ENCODE measurements at regions not wholly inside any gene's neighbourhood (a gene's known extent, or its start where the extent isn't known, plus 50 kb on each side); places are given as distances from the start of the nearest gene placed in this dataset.
A peak's percentile ranks its signal among the peaks of the same experiment; 100 is the strongest.
"Not testable (repeated sequence)": the region's sequence is repeated elsewhere in the genome, so short reads cannot be mapped to it uniquely, and the experiment has no call there.

- DNase-seq (ENCODE audit: low read depth in 2 of 2) = no peak
Measured at GRCh38 chr2:105691947-105692390, 52.7 kb upstream of the NCK2 start.

GRCh38 chr2:105690566-105690965, 54.1 kb upstream of the NCK2 start:
- DNase-seq (ENCODE audit: low read depth in 2 of 2) = no peak

- DNase-seq (ENCODE audit: low read depth in 2 of 2) = no peak
Measured at GRCh38 chr2:105689484-105689883, 55.2 kb upstream of the NCK2 start.

GRCh38 chr2:105688946-105689345, 55.8 kb upstream of the NCK2 start:
- no peak for DNase-seq (ENCODE audit: low read depth in 2 of 2)

DNA sequence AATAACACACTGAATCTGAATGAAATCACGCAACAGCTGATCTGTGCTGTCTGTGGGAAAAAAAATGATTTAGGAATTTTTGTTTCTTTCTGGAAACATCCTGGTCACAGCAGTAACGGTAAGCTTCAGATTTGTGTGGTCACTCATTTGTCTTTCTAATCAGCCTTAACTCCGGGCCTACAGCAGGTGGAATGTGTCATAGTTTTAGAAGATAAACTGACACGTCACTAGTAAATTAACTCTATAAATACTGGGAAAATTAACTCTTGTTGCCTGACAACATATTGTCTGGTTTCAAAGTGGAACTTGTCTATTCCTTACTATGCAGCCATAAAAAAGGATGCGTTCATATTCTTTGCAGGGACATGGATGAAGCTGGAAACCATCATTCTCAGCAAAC, 58.1 kb upstream of the NCK2 start:
- no peak for DNase-seq (ENCODE audit: low read depth in 2 of 2)

DNA sequence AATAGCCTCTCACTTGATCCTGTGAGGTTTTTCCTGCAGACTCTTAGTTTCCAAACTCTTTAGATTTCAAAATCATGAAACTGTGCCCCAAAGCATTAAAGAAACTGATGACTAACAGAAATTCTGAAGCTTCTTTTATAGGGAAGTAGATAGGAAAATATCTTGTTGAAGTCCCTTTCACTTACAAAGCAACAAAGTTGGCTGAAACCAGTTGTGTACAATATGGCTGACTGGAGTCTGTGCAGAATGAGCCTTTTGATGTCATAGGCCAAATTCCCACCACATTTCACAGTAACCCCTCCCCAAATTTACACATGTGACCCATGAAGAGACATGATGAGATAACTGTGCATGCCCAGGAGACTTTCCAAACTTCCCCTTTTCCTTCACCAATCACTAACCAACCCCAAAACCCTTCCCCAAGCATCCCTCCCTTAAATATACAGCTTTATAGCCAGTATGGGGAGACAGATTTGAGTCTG, 61.7 kb upstream of the NCK2 start:
- no peak for DNase-seq (ENCODE audit: low read depth in 2 of 2)

- no peak for DNase-seq (ENCODE audit: low read depth in 2 of 2)
Measured at GRCh38 chr2:105682401-105682800, 62.3 kb upstream of the NCK2 start.

DNA sequence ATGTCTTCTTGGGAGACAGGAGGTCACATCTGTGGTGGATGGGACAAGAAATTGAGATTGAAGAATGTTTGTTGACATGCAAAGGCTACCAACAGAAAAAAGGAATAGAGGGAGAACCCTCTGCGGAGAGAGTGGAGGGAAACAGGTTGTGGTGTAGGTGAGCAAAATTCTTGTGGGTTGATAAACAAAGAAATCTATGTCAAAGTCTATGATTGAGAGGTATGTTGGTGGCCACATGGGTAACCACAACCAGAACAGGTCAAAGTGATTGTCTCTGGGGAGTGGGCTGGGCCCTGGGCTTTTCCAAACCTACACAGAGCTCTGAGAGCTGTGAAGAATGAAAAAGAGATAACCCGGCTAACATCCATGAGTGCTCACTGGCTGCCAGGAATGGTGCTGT, 62.8 kb upstream of the NCK2 start:
- no peak for DNase-seq (ENCODE audit: low read depth in 2 of 2)

DNA sequence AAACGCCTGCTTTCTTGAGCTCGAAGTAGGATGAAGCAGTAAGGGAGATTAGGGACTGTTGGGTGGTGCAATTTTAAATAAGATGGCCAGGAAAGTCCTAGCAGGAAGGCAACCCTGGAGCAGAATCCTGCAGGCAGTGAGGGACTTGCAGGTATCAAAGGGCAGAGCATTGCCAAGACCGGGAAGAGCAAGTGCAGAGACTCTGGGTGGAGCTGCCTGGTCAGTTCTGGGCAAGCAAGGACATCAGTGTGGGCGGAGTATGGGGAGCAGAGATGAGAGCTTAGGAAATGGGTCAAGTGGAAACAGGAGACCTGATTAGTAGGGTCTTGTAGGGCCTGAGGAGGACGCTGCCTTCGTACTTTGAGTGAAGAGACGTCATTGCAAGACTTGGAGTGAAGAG, 64.4 kb upstream of the NCK2 start:
- DNase-seq (ENCODE audit: low read depth in 2 of 2) = no peak

DNA sequence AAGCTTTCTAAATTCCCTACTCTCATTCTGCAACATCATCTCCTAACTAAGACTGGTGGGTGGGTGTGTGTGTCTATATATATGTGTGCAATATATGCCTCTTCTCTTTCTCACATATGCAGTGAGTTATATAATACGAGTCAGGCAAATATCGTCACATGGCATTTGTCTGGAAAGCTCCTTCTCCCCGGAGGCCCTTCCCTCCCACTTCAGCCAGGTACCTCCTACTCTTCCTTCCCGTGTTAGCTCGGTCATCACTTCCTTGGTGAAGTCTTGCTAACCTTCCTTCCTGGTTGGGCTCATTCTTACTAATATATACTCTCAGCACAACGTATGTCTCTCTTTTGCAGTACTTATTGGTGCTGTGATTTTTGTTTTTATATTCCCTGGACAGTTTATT, 66.4 kb upstream of the NCK2 start:
- no peak for DNase-seq (ENCODE audit: low read depth in 2 of 2)

- DNase-seq (ENCODE audit: low read depth in 2 of 2) = no peak
Measured at GRCh38 chr2:105677901-105678300, 66.8 kb upstream of the NCK2 start.

DNA sequence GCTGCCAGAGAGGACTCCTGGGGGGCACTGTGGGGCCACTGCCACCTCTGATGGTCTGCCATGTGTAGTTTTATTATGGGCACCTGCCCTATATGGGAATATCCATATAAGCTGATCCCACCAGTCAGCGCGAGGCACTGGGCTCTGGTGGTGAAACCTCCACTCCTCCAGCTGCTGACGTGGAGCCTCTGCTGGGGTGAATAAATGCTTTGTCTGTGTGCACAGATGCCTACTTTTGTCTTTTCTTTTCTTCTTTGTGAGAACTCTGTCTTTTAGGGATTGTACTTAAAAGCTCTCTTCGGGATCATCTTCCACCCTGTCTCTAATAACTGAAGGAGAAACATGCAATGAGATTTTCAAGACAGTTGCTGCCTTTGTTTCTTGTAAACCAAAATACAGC, 68.9 kb upstream of the NCK2 start:
- DNase-seq (ENCODE audit: low read depth in 2 of 2) = no peak

DNA sequence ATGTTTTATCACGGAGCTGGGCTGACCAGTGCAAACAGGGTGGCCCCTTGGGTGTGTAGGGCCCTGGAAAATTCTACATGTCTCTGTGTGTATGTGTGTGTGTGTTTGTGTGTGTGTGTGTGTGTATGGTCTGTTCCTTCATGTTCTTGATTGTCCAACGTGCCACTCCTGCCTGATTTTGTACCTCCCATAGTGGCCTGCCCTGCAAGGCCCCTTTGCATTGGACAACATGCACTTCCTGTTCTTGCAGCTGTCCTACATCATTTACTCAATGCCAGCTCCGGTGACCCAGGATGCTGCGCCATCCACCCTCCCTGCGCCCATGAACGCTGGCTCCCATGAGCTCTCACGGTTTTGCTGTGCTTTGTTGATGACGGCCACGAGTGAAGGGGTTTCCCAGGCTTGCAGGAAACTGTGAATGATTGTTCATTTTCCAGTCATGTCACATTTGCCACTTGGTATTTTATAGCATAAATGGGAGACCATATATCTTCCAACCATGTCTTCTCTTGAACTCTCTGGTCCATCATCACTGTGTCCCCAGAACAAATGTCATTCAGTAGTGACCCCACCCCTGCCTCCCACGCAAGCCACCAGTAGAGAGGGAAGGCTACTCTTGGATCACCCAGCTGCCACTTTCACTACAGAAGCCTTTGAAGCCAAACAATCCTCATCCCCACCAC, 69.7 kb upstream of the NCK2 start:
- DNase-seq (ENCODE audit: low read depth in 2 of 2) = peak; percentile 9 to 43

- DNase-seq (ENCODE audit: low read depth in 2 of 2) = no peak
Measured at GRCh38 chr2:105674401-105674800, 70.3 kb upstream of the NCK2 start.

- DNase-seq (ENCODE audit: low read depth in 2 of 2) = no peak
Measured at GRCh38 chr2:105671156-105671555, 73.6 kb upstream of the NCK2 start.

DNA sequence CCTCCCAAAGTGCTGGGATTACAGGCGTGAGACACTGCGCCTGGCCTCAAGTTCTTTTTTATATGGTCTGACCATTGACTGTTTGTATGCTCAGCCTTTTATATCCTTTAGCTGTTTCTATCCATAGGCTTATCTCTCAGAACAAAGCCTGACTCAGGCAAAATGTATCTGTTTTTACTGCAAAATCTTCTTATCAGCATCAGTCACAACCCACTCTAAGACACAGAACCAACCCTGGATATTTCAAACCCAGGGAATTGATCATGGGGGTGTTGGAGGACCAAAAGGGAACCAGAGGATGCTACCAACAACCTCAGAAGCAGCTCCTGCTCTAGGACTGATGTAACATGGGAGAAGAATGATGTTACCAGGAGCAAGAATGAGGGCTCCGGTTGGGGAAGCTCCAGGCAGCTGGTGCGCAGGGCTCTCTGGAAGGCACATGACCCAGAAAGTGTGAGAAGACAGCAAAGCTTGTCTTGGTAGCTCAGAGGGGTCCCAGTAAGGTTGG, 75.3 kb upstream of the NCK2 start:
- no peak for DNase-seq (ENCODE audit: low read depth in 2 of 2)

DNA sequence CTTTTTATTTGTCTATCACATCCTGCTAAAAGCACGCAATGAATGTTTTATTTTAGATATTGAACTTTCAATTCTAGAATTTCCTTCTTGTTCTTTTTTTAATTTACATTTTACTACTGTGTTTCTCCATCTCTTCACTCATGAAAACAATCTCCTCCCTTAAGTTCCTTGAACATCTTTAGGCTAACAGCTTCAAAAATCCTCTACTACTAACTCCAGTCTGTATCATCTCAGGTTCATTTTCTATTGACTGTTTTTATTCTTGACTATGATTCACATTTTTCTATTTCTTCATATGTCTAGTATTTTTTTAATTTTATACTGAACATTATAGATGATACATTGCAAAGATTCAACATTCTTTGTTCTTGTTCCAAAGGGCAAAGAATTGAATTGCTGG, 79.2 kb upstream of the NCK2 start:
- no peak for DNase-seq (ENCODE audit: low read depth in 2 of 2)

GRCh38 chr2:105660489-105660888, 84.2 kb upstream of the NCK2 start:
- DNase-seq (ENCODE audit: low read depth in 2 of 2) = no peak

GRCh38 chr2:105655723-105656606, 88.7 kb upstream of the NCK2 start:
- DNase-seq (ENCODE audit: low read depth in 2 of 2) = not testable (repeated sequence)

DNA sequence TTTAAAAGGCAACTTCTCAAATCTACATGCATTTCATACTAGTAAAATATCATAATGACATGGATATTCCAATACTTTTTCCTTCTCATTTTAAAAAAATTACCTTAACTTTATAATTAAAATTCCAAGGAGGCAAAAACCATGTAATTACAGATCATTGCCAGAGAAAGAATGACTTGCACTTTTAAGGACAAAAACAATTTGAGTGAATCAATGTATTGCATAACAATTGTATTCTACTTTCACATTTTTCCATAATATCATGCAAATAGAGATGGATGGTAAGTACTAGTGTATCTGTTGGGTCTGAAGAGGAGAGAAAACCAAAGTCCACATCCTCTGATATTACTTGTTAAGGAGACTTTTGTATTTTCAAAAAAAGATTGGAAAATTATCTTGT, 89.5 kb upstream of the NCK2 start:
- DNase-seq (ENCODE audit: low read depth in 2 of 2) = no peak

DNA sequence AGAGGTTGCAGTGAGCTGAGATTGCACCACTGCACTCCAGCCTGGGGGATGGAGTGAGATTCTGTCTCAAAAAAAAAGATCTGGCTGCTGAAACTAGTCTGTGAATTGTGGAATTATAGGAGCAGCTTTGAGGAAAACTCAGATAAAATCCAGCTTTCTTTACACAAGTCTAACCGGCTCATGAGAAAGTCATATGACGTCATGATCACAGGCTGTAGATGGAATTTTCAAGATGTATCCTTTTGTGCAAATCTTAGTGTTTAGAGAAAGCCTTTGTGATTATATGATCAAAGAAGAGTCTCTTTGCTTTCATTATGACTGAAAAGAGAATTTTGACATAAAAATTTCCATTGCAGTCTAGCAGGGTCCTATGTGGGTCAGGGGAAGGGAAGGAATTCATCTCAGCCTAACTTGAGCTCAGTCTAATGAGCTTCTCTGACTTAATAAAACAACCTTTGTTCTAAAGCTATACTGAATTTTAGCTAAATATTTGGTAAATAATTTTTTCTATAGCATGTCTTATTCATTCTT, 90.2 kb upstream of the NCK2 start:
- DNase-seq (ENCODE audit: low read depth in 2 of 2) = no peak

DNA sequence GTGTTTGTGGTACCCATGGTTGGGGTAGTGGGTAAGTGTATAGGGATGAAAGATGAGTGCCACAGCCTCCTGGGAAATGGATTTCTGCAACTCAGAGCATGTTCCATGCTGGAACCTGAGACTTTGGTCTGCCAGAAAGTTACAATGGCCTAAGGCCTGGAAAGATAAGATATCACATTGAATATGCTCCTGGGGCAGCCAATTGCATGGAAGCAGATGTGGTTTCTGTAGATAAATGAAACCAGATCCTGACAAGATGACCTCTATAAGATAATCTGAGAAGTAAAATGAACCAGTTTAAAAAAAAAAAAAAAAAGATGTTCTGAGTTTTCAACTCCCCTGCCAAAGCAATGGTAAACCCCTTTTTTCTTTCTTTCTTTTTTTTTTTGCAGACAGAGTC, 91.4 kb upstream of the NCK2 start:
- no peak for DNase-seq (ENCODE audit: low read depth in 2 of 2)
